ENCODE measurements at regions not wholly inside any gene's neighbourhood (a gene's known extent, or its start where the extent isn't known, plus 50 kb on each side); places are given as distances from the start of the nearest gene placed in this dataset.

- TF ChIP-seq CTCF (IDR thresholded peaks at IDR 0.05) (no peak), POLR2A (IDR thresholded peaks at IDR 0.05) (no peak)
Measured at GRCh38 chr10:105953861-105954260, 1210.6 kb downstream of the SORCS1 start.

Data from right lobe of liver (tissue), 4 donors.